ENCODE measurements at regions not wholly inside any gene's neighbourhood (a gene's known extent, or its start where the extent isn't known, plus 50 kb on each side); places are given as distances from the start of the nearest gene placed in this dataset.

- TF ChIP-seq SP2 (tag by site-specific recombination; IDR thresholded peaks at IDR 0.05) (no peak), YY1 (tag by site-specific recombination; IDR thresholded peaks at IDR 0.05) (no peak), OSR2 (tag by site-specific recombination; IDR thresholded peaks at IDR 0.05) (no peak), PATZ1 (tag by site-specific recombination; IDR thresholded peaks at IDR 0.05) (no peak), PRDM1 (tag by site-specific recombination; IDR thresholded peaks at IDR 0.05) (no peak), ZNF707 (tag by site-specific recombination; IDR thresholded peaks at IDR 0.05) (no peak), ATF2 (tag by site-specific recombination; IDR thresholded peaks at IDR 0.05; ENCODE audit: low read depth) (no peak), ZNF768 (tag by site-specific recombination; IDR thresholded peaks at IDR 0.05) (no peak), ZIC2 (tag by site-specific recombination; IDR thresholded peaks at IDR 0.05) (no peak), HOXC10 (CRISPR knock-in tag; IDR thresholded peaks at IDR 0.05) (no peak), RBAK (tag by site-specific recombination; IDR thresholded peaks at IDR 0.05) (no peak), KLF7 (tag by site-specific recombination; IDR thresholded peaks at IDR 0.05; ENCODE audit: borderline replicate concordance) (no peak)
- TF ChIP-seq, protein P1, sequence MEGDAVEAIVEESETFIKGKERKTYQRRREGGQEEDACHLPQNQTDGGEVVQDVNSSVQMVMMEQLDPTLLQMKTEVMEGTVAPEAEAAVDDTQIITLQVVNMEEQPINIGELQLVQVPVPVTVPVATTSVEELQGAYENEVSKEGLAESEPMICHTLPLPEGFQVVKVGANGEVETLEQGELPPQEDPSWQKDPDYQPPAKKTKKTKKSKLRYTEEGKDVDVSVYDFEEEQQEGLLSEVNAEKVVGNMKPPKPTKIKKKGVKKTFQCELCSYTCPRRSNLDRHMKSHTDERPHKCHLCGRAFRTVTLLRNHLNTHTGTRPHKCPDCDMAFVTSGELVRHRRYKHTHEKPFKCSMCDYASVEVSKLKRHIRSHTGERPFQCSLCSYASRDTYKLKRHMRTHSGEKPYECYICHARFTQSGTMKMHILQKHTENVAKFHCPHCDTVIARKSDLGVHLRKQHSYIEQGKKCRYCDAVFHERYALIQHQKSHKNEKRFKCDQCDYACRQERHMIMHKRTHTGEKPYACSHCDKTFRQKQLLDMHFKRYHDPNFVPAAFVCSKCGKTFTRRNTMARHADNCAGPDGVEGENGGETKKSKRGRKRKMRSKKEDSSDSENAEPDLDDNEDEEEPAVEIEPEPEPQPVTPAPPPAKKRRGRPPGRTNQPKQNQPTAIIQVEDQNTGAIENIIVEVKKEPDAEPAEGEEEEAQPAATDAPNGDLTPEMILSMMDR (tag by site-specific recombination; IDR thresholded peaks at IDR 0.05): no peak
These were observed 1306.9 kb upstream of the SORCS1 start for GRCh38 chr10:108471420-108471819.
